T-helper 22 cell (primary cell): ENCODE measurements at regions not wholly inside any gene's neighbourhood (a gene's known extent, or its start where the extent isn't known, plus 50 kb on each side); places are given as distances from the start of the nearest gene placed in this dataset.

Experiments used
- DNase-seq: peaks from one replicate; pipeline ENCODE4 v3.0.0-alpha.2; 2020; ENCODE audit warnings: low read depth

DNA sequence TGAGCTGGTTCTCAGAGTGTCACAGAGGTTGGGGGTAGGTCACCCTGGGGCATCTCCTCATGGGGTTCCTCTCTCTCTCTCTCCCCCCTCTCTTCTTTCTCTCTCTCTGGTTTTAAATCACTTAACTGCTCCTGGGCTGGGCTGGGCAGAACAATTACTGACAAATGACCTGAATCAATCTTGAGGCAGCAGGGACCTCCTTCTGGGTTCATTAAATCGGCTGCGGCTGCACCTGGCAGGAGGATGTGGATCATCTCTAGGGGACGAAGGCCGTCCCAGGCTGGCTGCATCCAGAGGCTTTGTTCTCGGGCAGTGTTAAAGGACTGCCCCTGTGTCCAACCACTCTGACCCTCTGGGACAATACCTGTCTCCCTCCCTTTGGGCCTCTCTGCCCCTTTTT, 143.1 kb downstream of the TLE3 start:
- no peak for DNase-seq

DNA sequence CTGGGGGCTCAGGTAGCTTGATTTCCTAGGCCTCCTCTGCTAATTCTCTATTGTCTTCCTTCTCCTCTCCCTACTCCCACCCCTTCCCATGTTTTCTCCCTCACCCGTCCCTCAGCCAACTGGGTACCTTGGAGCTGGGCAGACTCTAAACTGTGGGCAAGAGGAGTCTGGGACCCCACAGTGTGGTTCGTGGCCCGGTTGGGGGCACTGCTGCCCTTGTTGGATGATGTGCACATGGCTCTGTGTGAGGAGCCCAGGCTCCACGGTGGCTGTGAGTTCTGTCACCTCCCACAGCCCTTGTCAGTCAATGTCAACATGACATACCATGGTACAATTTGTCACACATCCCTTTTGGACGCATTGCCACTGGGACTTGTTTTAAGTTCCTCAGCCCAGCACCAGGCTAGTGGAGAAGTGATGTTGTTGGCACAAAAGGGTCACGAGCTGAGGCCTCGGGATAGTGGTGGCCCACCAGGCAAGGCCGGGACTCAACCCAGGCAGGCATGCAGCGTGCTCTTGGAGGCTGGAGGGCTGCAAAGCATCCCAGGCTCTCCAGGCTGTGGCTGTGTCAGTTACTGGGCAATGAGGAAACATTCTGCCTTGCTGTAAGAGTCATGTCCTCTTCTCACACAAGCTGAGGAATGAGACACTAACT, 142.3 kb downstream of the TLE3 start:
- no peak for DNase-seq

DNA sequence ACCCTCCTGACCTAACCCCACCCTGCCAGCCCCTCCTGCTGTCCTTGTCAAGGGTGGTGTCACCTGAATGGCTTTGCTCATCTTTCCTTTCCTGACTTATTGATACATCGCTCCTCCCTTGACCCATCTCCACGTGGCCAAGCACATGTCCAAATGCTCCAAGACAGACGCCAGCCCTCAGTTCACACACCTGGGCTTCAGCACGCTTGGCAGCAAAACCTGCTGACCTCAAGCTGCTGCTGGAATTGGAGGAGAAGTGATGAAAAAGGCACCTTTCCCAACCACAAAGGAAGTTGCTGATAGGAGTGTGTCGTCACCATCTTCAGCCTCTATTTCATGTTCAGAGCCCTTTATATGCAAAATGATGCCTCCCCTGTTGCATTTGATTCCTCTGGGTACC, 141.3 kb downstream of the TLE3 start:
- no peak for DNase-seq

DNA sequence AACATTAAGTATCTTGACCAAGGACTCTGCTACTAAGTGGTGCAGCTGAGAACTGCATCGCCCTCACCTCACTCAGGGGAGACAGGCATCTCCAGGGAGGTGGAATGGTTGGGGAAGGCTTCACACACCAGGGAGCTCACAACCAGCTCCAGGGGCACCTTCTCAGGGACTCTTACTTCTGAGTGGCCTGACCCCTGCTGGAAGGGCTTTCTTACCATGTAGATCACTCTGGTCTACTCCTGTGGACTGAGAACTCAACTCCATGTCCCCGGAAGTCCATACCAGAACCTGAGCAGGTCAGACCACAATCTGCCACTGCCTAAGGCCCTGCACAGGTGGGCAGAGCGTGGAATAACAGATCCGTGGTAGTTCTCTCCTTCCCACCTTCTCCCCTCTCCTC, 140.5 kb downstream of the TLE3 start:
- no peak for DNase-seq

DNA sequence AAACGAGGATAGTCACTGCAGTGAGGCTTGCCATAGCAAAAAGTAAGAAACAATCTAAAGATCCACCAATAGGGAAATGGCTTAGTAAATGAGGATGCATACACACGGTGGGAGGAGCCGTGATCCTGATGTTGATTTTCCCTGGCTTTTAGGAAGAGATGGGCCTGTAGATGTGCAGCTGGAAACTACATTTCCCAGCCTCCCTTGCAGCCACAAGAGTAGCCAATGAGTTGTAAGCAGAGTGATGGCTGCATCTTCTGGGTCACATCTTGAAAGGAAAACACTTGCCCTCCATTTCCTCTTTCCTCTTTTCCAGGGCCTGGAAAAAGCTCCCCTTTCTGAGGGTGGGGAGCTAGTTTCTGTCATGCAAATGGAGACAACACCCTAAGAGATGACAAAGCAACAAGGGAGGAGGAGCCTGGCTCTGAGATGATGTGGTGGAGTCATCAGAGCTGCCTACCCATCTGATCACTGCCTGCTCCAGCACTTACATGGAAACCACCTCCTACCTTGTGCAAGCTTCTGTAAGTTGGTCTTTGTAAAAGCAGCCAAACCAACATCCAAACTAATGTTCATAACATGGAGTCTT, 139.1 kb downstream of the TLE3 start:
- no peak for DNase-seq

DNA sequence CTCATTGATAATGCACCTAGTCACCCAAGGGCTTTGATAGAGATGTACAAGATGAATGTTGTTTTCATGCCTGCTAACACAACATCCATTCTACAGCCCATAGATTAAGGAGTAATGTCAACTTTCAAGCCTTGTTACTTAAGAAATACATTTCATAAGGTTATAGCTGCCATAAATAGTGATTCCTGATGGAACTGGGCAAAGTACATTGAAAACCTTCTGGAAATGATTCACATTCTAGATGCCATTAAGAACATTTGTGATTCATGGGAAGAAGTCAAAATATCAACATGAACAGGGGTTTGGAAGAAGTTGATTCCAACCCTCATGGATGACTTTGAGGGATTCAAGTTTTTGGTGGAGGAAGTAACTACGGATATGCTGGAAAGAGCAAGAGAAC, 135.2 kb downstream of the TLE3 start:
- DNase-seq: no peak

DNA sequence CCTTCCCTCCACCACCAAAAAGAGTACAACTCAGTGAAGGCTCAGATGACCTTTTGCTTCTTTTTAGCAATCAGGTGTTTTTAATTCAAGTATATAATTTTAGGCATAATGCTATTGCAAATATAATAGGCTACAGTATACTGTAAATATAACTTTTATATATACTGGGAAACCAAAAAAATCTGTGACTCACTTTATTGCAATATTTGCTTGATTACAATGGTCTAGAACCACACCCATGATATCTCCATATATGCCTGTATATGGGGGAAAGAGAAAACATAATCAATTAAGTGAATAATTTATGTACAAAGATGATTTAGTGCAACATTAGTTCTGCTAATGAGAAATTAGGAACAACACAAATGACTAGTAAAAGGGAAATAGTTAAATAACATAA, 134.3 kb downstream of the TLE3 start:
- DNase-seq: no peak

DNA sequence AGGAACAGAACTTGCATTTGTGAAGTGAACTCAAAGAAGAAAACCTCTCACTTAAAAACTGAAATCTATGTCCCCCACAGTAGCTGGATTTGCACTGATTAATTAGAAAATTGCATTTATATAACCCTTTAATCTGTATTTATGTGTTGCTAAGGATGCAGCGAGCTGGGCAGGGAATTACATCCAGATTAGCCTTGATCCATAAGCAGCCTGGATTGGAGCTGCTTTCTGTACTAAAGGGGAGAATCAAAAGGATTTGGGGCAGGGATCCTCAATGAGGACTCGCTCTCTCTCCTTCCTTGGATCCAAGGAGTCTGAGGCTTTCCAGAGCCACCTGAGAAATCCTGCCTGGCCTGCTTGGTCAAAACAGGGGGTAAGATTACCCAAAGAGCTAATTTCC, 125.9 kb downstream of the TLE3 start:
- DNase-seq: no peak

DNA sequence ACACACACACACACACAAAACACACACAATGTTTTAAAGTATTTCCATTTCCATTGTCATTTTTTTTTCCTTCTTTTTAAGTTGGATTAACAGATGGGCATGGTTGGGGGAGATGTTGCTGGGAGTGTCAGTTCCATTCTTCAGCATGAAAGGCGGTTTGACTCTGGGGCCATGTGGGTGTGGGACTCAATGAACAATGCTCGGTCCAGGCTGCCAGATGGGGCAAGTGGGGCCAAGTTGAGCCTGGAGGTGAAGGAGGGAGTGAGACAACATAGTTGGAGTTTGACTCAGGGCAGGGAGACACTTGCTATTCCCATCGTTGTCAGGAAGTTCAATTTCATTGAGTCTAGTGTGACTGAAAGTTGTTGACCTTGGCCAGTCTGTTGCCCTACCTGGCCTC, 125.3 kb downstream of the TLE3 start:
- no peak for DNase-seq

DNA sequence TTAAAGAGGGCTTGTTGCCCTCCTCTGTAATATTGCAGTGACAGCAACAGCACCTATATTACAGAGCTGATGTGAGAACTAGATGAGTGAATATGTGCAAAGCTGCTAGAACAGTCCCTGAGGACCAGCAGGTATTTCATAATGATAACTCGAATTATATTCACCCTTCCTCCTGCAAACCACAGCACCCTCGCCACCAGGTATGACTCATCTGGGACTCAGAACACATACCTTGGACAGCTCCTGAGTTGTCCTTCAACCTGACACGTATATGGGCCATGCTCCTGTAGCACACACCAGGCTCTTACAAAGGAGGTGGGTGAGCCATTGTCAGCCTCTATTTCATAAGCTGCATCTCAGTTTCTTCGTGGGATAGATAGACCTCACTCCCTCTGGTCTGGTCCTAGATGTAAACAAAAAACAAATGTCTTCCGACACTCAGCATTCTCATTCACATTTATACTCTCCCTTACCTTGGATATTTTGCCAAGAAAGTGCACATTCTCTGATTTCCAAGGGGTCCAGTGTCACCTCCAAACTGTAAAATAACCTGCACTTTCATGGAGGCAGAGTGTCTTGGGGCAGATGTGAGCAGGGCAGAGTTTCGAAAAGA, 124.5 kb downstream of the TLE3 start:
- no peak for DNase-seq

DNA sequence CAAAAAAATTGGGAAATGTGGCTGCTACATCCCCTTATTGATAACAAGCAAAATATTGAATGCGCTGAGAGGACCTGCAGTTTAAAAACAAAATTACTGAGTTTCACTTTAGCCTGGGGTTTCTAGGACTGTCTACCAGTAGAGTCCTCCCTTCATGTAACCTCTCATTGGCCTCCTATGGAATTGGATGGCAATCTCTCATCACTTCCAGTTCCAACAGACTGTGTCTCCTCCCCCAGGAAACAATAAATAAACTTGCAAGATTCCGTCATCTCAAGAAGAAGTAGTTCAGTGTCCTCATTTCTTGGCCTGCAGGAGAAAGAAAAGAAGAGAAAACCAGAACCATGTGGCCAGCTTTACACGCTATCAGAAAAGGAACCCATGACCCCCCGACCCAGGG, 123.8 kb downstream of the TLE3 start:
- DNase-seq: no peak

DNA sequence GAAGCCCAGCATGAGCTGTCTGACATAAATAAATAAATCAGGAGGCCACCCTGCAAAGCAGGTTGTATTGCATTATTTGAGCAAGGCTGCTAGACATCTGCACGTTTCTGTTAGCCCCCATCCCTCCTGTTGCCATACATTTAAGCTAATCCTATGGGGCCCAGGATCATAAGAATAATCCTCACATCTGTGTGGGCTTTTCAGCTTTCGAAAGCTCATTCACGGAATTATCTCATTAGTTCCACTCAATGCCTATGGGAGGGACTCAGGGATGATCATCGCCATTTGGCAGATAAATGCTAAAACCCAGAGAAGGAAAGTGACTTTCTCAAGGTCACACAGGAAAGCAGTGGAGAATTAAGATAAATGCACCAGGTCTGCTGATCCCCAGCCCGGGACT, 123.4 kb downstream of the TLE3 start:
- no peak for DNase-seq

DNA sequence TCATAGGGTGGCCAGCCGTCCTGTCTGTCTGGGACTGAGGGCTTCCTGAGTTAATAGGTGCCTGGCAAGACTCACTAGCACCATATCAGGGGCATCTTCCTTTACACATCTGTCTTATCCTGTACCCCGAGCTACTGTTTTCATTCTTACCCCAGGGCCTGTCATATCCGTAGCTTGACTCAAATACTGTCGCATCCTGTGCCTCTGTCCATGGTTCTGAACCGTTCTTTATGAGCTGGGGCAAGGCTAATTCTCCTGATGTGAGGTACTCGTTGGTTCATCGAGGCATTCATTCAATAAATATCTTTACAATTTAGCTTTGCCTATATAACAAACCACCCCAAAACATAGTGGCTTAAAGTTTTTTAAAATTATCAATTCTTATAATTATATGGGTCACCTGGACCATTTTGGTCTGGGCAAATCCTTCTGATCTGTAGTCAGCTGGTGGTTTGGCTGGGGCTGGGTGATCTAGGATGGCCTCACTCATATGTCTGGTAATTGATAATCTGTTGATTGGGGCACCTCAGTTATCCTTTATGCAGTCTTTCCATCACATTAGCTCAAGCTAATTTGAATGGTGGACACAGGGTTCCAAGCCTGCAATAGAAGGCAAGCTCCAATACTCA, 121.2 kb downstream of the TLE3 start:
- DNase-seq: no peak

DNA sequence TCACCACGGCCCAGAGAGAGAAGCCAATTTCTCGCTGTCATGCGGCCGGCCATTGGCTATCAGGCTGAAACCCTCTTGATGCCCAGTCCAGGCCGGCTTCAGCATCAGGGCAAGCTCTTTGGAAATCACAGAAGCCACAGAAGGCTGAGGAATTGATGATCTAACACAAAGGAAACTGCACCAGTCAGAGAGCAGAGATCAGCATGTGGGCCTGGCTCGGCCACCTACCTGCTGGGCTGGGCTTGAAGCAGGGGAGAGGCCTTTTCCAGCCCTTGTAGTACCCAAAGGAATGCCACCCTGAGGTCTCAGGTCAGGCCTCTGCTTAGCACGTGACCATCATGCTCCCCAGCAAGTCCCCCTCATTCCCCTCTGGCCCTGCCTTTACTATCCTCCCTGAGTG, 119.1 kb downstream of the TLE3 start:
- DNase-seq: no peak

DNA sequence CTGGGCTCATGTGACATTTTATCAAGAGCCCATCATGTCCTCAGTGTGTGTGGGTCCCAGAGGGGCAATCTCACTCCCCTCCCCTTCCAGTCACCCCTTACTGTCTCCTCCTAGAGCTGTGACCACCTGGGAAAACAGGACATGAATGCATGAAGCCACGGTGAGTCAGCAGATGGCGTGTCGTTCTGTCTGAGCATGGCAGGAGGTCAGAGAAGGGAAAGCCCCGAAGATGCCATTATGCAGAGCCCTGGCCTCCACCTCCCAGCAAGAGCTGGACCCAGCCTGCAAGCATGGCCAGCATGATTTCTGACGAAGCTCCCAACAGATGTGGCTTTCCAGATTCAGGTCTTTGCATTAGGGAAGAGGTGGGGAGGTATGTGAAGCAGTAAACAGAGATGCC, 118.5 kb downstream of the TLE3 start:
- DNase-seq: no peak

DNA sequence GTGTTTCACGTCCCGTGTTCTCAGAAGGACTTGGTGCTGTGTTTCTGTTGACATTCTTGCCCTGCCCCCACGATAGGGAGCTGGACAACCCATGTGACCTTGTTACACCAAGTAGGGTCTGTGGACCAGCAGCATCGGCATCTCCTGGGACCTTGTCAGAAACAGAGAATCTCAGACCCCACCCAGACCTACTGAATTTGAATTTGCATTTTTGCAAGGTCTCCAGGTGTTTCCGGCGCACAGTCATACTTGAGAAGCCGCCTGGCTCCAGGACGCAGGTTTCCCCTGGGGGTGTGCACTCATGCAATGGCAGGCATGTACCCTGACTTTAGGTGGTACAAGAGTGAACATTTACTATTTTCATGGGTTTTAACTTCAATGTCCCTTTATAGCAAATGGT, 117.9 kb downstream of the TLE3 start:
- DNase-seq: no peak

DNA sequence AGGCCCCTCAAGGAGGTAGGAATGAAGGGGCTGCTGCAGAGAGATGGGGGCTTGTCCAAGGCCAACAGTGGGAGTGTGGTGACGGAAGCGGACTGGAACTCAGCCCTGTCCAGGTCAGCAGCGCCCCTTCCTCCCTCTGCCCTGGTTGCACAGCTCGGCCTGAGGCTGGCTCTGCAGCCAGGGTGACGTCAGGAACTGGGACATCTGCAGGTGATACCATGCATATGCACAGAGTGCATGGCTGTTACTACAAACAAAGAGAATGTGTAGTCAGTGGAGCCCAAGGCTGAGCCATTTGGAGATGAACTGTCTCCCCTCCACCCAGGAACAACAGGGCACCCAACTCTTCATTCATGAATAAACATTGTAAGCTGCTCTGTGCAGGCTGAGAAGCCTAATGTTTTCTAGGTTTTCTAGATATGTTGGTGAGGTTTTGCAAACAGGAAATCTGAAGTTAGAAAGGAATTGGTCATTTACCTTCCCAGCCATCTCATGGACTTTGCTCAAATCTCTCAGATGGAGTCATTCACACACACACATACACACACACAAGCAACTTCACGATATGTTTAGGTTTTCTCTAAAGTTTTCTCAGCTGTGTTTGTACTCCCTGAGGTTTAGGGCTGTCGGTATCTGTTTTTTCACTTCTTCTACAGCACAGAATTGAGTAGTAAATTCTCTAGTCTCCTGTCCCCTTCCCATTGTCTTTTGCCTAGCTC, 117.2 kb downstream of the TLE3 start:
- DNase-seq: no peak

DNA sequence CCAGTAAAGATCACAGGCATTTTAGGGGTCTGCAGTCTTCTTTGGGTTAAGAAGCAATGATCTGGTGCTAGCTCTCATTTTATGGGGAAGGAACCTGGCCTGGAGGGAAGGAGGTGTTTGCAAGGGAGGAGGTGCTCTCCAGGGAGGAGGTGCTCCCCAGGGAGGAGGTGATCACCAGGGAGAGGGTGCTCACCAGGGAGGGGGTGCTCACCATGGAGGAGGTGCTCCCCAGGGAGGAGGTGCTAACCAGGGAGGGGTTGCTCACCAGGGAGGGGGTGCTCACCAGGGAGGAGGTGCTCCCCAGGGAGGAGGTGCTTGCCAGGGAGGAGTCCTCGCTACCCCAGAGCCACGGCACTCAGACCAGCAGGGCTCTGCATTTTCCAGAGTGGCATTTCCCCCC, 115.7 kb downstream of the TLE3 start:
- DNase-seq: no peak

DNA sequence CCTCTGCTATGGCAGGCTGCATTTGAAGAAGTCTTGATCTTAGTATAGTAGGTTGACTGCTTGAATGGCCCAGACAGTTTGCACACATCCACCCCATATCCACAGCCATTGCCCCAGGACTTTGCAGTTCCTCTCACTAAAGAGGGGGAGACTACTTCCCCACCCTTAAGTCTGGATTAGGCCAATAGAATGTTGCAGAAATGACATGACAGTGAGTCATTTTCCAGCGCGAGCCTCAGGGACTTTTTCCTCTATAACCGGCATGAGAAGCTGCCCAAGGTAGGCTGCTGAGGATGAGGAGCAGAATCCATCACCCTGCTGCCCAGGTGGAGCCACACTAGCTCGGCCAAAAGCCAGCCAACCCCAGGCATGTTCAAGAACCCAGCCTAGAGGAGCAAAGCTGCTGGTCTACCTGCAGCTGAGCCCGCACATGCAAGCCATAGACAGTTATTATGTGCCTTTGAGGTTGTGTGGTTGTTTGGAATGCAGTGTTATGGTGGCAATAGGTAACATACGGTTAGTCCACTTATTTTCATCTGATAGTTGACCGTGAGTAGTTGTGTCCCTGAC, 113.9 kb downstream of the TLE3 start:
- DNase-seq: no peak

DNA sequence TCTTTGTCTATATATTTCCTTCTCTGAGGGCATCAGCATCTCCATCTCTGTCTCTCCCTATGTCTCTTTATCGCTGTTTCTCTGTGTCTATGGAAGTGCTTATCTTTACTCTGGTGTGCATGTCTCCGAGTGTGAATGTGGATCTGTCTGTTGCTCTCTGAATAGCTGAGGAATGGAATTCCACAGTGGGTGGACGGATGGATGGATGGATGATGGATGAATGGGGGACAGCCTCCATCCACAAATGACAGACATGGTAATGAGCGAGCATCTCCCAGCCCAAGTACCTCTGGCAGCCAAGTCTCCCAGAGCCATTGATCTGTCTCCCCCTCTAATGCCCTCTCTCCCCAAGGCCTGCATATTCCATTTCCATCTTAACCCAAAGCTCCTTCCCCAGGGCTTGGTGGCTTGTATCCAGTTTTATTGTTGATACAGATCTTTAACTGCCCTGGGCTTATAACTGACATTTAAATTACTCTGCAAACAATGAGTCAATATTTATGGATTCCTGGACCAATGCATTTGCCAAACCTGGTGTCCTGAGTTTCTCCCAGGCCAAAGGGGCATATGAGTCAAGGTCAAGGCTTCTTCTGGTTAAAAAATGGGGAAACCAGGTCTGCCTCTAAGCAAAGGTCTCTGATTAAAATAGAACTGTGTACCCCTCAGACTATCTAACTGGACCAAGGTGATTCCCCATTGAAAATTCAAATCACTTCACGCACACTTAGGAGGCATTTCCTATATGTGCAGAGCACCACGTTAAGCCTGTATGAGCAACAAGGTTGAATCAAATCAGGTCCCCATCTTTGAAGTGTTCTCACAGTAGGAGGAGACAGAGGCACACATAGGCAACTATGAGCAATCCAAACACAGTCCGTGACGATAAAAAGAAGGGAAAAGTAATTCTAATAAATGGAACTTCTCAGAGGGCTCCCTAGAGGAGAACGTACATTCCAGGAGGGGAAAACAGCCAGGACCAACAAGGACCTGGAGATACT, 109.9 kb downstream of the TLE3 start:
- no peak for DNase-seq

DNA sequence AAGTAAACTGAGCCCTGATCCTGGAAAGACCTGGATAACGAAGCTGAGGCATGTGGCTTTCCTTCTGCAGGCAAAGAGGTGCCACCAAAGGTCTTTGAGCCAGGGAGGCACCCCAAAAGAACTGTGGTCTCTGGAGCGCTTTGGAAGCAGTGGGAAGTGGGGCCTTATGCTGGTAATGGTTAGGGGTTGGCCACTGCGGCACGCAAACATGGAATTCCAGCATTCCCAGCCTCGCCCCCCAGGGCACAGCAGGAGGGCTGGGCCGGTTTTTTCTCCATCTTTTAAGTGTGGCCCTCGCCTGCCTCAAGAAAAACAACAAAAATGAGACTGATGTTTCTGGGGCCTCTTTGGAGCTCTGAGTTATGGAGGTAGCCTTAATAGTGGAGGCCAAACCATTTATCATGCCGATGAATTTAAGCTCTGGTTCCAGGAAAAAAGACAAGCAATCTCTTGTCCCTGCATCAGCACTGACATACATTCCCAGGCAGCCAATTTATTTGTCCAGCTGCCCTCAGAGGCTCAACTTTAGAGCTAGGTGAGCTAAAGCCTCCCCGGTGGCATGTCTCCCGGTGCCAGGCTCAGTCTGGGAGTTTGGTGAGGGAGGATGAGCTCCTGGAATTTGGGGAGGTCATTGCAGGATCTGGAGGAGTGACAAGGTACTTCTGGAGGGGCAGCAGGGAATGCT, 109.0 kb downstream of the TLE3 start:
- no peak for DNase-seq
